ENCODE measurements at regions not wholly inside any gene's neighbourhood (a gene's known extent, or its start where the extent isn't known, plus 50 kb on each side); places are given as distances from the start of the nearest gene placed in this dataset.
A peak's percentile ranks its signal among the peaks of the same experiment; 100 is the strongest.
"Not testable (repeated sequence)": the region's sequence is repeated elsewhere in the genome, so short reads cannot be mapped to it uniquely, and the experiment has no call there.

DNA sequence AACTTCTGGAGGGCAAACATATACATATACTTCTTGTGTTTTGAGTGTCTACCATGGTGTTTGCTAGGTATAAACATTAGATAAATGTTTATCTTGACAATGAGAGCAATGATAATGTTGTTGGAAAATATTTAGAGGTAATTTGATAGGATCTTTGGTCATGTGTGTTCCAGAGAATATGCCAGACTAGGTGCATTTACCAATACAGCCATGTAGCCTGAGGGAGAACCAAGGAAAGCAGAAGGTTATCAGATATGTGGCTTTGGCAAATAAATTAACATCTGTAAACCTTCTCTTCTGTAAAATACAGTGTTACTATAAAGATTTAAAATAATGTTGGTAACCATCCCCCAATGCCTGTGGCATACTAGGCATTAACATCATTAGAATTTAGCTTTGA is 226.8 kb downstream of the C11orf87 start:
- in situ Hi-C loops (cut with HindIII; ENCODE audit: low pct_unique_long_range_greater_than_20kb, low sequenced_read_pairs) = no loop called here
- DNase-seq (ENCODE audit: low read depth) = no peak

GRCh38 chr11:109654091-109654490 is 232.1 kb downstream of the C11orf87 start:
- in situ Hi-C loops (cut with HindIII; ENCODE audit: low pct_unique_long_range_greater_than_20kb, low sequenced_read_pairs) = no loop called here
- DNase-seq (ENCODE audit: low read depth) = no peak

DNA sequence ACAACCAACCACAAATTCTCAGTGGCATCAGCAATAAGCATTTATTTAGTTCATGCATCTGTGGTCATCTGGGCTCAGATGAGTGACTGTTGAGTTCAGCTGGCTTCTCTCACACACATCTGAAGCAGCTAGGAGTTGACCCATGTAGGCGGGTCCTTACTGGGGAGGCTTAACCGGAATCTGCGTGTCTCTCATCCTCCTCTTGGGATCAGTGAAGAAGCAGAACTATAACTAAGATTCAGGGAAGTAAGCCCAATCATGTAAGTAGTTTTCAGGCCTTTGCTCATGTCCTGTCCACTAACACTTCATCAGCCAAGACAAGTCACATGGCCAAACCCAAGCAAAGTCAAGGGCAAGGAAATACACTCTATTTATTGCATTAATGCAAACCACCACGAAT is 236.2 kb downstream of the C11orf87 start:
- no peak for DNase-seq (ENCODE audit: low read depth)
- in situ Hi-C loops (cut with HindIII; ENCODE audit: low pct_unique_long_range_greater_than_20kb, low sequenced_read_pairs) = no loop called here

- in situ Hi-C loops (cut with HindIII; ENCODE audit: low pct_unique_long_range_greater_than_20kb, low sequenced_read_pairs) = no loop called here
- DNase-seq (ENCODE audit: low read depth) = no peak
Observed at GRCh38 chr11:109667719-109668118, 245.7 kb downstream of the C11orf87 start.

GRCh38 chr11:109668973-109669634 is 247.1 kb downstream of the C11orf87 start:
- DNase-seq (ENCODE audit: low read depth) = no peak
- in situ Hi-C loops (cut with HindIII; ENCODE audit: low pct_unique_long_range_greater_than_20kb, low sequenced_read_pairs) = no loop called here

DNA sequence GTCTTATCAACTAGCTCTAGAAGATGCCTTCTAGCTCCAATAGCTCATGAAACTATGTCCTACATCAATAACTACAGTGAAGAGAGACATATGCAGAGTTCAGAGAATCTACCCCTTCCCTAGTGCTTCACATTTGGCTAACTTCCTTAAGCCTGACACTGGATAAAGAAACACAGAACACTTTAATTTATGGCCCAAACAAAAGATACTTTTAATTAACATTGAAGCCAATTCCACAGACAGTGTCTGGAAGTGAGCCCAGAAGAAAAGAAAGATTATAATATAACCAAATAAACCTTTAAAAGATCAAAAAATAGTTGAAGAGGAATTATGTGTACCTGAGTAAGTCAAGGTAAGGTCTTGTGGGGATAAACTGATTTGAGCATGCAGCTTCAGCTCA is 255.2 kb downstream of the C11orf87 start:
- in situ Hi-C loops (cut with HindIII; ENCODE audit: low pct_unique_long_range_greater_than_20kb, low sequenced_read_pairs) = no loop called here
- DNase-seq (ENCODE audit: low read depth) = no peak

GRCh38 chr11:109677876-109678275 is 255.9 kb downstream of the C11orf87 start:
- in situ Hi-C loops (cut with HindIII; ENCODE audit: low pct_unique_long_range_greater_than_20kb, low sequenced_read_pairs) = no loop called here
- DNase-seq (ENCODE audit: low read depth) = no peak

DNA sequence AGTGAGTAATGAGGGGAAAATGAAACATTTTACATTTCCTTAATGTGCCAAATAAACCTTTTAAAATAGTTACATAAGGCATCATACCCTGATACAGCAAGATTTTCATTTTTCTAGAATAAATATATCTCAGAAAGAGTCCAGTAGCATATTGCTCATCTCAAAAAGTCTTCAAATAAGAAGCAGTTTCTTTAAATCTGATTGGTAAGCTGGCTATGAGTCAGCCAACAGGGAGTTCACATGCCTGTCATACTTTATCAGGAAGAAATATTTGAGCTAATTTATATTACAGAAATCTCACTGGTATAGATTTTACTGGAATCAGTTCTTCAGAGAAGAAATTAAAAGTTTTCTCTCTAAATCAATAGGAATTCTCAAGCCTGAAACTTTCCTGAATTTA is 258.1 kb downstream of the C11orf87 start:
- DNase-seq (ENCODE audit: low read depth) = no peak
- in situ Hi-C loops (cut with HindIII; ENCODE audit: low pct_unique_long_range_greater_than_20kb, low sequenced_read_pairs) = no loop called here

GRCh38 chr11:109682788-109683187 is 260.8 kb downstream of the C11orf87 start:
- DNase-seq (ENCODE audit: low read depth) = peak; percentile 30
- in situ Hi-C loops (cut with HindIII; ENCODE audit: low pct_unique_long_range_greater_than_20kb, low sequenced_read_pairs) = not testable (repeated sequence)

- DNase-seq (ENCODE audit: low read depth) = no peak
- in situ Hi-C loops (cut with HindIII; ENCODE audit: low pct_unique_long_range_greater_than_20kb, low sequenced_read_pairs) = no loop called here
Observed at GRCh38 chr11:109695696-109696095, 273.7 kb downstream of the C11orf87 start.

GRCh38 chr11:109696191-109696897 is 274.4 kb downstream of the C11orf87 start:
- no peak for DNase-seq (ENCODE audit: low read depth)
- in situ Hi-C loops (cut with HindIII; ENCODE audit: low pct_unique_long_range_greater_than_20kb, low sequenced_read_pairs) = no loop called here

DNA sequence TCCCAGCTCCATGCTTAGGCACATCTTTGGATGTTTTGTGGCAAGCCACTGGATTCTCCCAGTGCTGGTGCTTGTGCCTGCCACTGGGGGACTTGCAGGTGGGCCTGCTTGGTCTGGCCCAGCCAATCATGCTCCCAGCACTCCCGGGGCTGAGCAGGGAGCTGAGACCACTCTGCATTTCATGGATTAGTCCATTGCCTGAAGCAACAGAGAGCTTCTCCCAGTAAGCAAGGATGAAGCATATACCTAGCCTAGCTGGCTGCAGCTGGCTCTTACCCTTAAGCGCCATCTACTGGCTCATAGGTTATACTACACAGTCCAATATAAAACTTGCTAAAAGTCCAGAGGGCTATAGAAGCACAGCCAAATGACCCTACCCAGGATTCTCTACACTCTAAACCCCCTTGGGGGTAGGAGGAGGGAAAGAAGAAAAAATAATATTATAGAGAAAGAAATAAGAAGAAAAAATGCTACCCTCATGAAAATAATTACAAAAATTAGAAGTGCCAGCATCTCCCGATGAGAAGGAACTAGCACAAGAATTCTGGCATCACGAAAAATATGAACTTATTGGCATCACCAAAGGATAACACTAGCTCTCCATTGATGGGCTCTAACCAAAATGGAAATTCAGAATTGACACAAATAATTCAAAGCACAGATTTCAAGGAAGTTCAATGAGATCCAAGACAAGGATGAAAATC is 275.3 kb downstream of the C11orf87 start:
- in situ Hi-C loops (cut with HindIII; ENCODE audit: low pct_unique_long_range_greater_than_20kb, low sequenced_read_pairs) = no loop called here

DNA sequence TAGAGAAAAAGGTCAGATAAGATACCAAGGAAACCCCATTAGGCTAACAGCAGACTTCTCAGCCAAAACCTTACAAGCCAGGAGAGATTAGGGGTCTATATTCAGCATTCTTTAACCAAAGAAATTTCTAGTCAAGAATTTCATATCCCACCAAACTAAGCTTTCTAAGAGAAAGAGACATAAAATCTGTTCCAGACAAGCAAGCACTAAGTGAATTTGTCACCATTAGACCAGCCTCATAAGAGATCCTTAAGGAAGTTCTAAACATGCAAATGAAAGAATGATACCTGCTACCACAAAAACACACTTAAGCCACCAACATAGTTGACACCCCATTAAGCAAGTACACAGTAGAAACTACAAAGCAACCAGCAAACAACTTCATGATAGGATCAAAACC is 276.2 kb downstream of the C11orf87 start:
- no peak for DNase-seq (ENCODE audit: low read depth)
- in situ Hi-C loops (cut with HindIII; ENCODE audit: low pct_unique_long_range_greater_than_20kb, low sequenced_read_pairs) = no loop called here

More for the DNA sequence above, 275.3 kb downstream of the C11orf87 start:
- no peak for DNase-seq (ENCODE audit: low read depth)

DNA sequence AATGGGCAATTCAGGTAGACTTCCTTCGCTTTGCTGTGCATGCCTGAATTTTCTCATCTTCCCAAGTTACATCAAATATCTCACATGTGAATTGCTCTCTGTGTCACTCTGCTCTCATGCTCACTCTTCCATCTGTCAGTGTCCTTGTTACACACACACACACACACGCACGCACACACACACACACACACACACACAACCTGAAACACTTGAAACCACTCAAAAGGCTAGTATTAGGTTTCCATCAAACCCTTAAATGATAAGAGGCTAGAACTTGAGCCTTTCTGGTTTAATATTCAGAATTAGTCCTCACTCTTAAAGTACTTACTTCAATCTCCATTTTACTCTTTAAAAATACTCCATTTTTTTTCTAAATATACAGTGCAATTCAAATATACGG is 282.4 kb downstream of the C11orf87 start:
- in situ Hi-C loops (cut with HindIII; ENCODE audit: low pct_unique_long_range_greater_than_20kb, low sequenced_read_pairs) = no loop called here
- DNase-seq (ENCODE audit: low read depth) = no peak

DNA sequence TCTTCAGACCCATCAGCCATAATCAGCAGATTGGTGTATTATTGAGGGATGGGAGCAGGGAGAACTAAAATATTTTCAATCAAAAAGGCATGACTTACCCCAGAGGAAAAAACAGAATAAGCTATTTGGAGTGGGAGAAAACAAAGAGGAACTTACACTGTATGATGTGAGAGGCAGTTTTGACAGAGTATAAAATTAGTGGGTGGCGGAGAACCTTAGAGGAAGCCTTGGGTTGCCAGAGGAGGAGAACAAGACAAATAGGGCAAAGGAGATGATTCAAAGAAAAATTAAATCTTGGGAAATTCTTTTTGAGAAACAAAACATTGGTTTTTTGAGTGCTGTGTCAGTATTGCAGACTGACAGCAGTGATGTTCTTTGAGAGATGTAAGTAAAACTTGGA is 285.0 kb downstream of the C11orf87 start:
- in situ Hi-C loops (cut with HindIII; ENCODE audit: low pct_unique_long_range_greater_than_20kb, low sequenced_read_pairs) = no loop called here
- DNase-seq (ENCODE audit: low read depth) = no peak

DNA sequence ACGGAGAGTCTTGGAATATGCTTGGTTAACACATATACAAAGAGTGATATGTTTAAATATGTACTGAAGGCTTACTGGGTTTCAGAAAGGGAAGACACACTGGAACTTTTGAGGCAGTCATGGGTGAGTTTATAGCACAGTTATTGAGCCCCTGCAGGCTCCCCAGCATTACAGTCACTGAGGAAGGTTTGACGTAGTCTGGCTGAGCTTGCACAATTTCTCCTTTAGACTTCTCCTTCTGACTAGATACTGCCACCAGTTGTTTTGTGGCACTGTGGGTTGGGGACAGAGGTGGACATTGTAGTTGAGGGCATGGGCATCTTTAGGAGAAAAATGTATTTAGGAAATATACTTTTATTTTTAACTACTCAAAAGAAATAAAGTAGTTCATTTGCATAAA is 285.4 kb downstream of the C11orf87 start:
- DNase-seq (ENCODE audit: low read depth) = no peak
- in situ Hi-C loops (cut with HindIII; ENCODE audit: low pct_unique_long_range_greater_than_20kb, low sequenced_read_pairs) = no loop called here

GRCh38 chr11:109708184-109708583 is 286.2 kb downstream of the C11orf87 start:
- no peak for DNase-seq (ENCODE audit: low read depth)
- in situ Hi-C loops (cut with HindIII; ENCODE audit: low pct_unique_long_range_greater_than_20kb, low sequenced_read_pairs) = no loop called here

DNA sequence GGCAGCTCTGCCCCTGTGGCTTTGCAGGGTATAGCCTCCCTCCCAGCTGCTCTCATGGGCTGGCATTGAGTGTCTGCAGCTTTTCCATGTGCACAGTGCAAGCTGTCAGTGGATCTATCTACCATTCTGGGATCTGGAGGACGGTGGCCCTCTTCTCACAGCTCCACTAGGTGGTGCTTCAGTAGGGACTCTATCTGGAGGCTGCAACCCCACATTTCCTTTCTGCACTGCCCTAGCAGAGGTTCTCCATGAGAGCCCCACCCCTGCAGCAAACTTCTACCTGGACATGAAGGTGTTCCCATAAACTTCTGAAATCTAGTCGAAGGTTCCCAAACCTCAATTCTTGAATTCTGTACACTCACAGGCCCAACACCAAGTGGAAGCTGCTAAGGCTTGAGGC is 292.5 kb downstream of the C11orf87 start:
- DNase-seq (ENCODE audit: low read depth); in situ Hi-C loops (cut with HindIII; ENCODE audit: low pct_unique_long_range_greater_than_20kb, low sequenced_read_pairs): not testable (repeated sequence)

DNA sequence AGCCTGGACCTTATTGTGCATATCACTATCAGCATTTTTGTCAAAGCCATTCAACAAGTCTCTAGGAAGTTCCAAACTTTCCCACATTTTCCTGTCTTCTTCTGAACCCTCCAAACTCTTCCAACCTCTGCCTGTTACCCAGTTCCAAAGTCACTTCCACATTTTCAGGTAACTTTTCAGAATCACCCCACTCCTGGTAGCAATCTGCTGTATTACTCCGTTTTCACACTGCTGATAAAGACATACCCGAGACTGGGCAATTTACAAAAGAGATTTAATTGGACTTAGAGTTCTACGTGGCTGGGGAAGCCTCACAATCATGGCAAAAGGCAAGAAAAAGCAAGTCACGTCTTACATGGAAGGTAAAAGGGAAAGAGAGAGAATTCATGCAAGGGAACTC is 293.4 kb downstream of the C11orf87 start:
- in situ Hi-C loops (cut with HindIII; ENCODE audit: low pct_unique_long_range_greater_than_20kb, low sequenced_read_pairs); DNase-seq (ENCODE audit: low read depth): not testable (repeated sequence)
